Epithelial cell of prostate (primary cell): ENCODE measurements at regions not wholly inside any gene's neighbourhood (a gene's known extent, or its start where the extent isn't known, plus 50 kb on each side); places are given as distances from the start of the nearest gene placed in this dataset.
"Not testable (repeated sequence)": the region's sequence is repeated elsewhere in the genome, so short reads cannot be mapped to it uniquely, and the experiment has no call there.

Experiments used
- DNase-seq: peaks from one replicate; pipeline ENCODE4 v3.0.0-alpha.2; 2011; ENCODE audit warnings: low read depth, low spot score
- H3K27ac ChIP-seq: fragments of 450-650 bp; 2 replicates; pipeline ENCODE4 v1.5.1; 2017; ENCODE audit warnings: mild to moderate bottlenecking

DNA sequence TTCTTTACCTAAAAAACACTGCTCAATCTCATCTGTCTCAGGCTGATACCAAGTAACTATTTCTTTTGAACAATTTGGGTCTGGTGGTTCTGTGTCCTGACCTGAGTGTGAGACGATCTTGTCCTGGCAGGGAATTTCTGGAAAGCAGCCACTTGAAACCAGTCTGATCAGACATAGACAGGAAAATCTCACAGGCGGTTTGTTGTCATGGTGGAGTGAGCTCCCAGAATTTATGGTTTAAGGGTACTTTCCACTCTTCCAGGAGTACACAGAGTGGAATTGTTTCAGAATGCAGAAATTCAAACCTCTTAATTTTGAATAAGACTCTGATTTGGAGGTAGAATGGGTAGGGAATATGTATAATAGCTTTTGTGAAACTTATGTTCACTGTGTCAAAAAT is 268.2 kb downstream of the ISL1 start:
- peak overlapping the region; percentile 32 for H3K27ac ChIP-seq
- no peak for DNase-seq

DNA sequence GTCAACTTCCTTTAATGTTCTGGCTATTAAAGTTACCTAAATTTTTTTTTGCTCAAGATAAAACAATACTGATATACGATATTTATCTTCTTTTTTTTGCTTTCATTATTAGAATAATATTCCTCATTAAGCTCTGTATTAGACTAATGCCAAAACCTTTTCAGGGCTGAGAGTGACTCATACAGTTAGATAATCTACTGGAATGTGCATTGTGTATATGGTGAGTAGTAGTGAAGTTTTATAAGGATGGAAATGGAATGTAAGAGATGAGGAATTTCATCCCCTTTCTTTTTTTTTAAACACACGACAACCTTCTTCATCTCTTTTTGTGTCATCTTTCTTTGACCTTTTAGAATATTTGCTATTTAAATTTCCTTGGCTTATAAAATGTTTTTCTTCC is 268.6 kb downstream of the ISL1 start:
- H3K27ac ChIP-seq: peak overlapping the region; percentile 32
- DNase-seq: no peak

DNA sequence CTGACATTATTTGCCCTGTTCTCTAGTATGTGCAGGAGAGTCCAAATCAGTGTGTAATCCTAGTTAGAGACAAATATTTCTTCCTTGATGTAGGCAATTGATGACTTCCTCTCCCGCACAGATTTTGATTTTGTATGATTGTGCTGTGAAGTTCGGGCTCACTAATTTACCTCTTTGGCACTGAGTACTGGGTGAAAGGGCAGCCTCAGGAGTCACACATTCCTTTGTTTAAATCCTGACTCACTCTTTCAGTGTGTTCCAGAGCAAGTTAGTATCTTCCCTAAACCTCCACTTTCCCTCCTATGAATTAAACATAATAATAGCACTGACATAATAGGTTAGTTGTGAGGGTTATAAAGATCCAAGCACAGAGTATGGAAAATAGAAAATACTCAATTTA is 269.7 kb downstream of the ISL1 start:
- H3K27ac ChIP-seq: no peak overlapping the region
- DNase-seq: no peak

DNA sequence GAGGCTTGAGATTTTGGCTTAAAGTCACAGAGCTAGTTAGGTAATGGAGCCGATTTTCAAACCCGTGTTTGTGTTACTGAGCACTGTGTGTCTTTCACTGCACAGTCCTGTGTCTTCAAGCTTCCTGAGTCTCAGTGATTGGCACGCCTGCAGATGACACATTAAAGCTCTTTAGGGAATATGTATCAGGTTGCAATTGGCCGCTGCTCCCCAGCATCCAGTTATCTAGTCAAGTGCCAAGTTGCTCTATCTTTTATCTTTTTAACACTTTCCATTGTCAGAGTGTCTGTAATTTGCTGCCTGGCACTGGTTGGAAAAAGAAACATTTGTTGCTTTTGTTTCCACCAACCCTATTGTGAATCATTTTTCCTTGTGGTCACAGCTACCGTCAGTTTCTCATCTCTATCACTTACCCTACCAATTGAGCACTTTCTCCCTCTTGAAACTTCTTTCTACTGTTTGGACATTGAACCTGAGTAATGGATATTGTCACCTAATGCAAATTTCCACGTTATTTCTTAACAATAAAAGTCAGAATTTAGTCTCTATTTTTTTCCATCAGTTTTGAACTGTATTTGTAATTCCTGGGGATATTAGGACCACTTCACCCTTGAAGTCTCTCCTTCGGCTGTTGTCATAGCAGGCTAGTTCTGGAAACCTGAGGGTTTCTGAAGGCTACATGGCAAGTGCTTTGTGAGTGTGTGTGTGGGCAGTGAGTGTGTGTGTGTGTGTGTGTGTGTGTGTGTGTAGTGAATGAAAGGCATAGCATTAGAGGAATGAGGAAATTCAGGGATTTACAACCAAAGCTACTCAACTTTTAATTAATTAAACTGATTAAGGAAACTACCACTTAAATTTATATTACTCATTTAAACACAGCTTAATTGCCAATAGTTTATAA is 274.3 kb downstream of the ISL1 start:
- no peak for DNase-seq
- H3K27ac ChIP-seq: no peak overlapping the region

DNA sequence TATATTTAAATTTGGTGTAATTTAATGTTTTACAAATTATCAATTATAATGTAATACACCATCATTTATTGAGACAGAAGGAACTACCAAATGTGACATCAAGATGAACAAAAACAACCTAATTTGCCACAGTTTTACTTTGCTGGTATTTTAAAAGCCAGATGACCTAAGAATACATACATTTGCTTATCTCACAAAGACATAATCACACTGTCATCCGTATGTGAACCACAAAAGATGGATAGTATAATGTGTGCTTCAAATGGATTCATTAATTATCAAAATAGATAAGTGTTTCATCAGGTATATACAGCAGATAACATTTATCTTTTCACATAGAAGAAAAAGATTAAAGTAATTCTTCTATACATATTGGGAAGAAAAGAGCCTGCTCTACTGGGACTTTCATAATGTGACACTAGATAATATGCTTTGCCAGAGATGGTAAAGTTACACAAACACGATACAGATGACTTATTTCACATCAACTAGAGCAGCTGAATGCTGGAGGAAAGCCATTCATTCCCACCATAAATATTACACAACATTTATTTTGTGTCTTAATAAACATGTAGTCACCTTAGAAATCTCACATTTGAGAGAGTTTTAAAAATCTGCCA is 278.5 kb downstream of the ISL1 start:
- no peak overlapping the region for H3K27ac ChIP-seq
- DNase-seq: no peak

DNA sequence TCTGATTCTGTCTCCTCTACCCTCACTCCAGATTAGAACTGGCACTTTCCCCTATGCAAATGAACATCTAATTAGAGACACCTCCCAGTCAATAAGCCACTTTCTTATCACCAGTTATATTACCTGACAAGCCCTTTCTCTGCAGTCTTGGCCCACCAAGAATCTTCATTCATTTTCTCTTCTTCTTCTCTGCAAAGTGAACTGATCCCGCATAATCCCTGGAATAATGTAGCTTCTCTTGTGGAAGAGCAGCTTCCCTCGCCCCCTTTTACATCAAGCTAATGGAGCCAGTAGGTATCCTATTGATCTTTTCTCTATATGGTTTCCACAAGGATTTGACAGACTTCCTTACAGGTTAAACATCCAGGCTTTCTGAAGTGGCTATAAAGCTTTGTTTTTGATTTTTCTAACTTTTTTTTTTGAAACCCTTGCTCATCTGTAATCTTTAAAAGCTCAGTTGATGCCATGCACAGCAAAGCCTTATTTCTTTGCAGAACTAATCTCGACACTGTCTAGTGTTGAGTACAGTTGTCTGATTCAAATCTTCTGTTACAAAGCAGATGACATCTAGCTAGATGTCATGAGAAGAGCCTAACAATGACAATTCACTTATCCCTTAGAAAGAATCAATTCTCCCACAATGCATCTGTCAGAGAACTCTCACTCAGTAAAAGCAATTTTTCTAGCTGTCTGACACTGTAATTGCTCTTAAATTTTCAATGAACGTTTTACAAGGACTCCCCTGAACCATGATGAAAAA is 281.4 kb downstream of the ISL1 start:
- DNase-seq: no peak
- no peak overlapping the region for H3K27ac ChIP-seq

DNA sequence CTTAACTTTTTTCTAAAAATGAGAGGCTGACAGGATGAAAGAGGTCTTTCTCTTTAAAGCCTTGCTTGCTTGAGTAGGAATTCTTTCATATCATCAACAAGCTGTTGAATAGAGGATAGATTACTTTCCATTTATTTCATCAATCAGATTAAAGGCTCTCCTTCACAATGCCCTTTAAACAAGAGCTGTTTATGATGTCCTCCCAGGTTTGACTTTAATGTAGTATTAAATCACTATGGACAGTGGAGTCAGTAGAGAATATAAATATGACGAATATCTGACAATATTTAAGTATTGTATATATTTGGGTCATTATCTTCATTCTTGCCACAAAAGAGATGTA is 282.0 kb downstream of the ISL1 start:
- no peak for DNase-seq

DNA sequence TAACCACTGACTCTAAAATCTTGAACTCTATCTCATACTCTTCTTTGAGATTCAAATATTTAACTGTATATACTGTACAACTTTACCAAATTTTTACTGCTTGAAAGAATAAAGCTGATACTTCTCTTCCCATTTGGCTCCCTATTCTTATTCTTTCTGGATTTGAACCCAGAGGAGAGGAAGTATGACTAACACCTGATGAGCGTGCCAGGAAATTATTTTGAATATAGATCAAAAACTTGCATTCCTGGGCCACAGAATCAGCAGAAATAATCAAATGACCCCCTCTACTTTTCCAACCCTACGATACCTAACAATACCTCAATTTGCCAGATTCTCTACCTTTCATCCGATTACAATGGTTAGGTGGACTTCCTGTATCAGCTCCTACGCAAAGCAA is 285.8 kb downstream of the ISL1 start:
- no peak for DNase-seq
- no peak overlapping the region for H3K27ac ChIP-seq

More for the DNA sequence above, 282.0 kb downstream of the ISL1 start:
- H3K27ac ChIP-seq: no peak overlapping the region

DNA sequence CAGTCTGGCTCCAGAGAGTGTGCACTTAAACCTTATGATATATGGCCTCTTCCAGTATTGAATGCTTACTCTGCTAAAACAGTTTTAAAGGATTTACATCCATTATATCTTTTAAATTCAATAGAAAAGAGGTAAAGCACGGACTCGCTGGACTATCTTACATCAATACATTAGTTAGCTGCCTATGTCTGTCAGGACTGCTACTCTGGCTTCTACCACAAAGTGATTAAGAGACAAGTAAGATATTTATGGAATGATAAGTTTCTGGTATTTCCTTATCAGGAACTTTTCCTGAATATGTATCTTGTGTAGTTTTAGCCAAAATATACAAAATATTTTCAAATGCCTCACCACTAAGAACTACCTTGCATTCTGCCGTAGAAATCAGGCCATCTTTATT is 295.1 kb downstream of the ISL1 start:
- DNase-seq: no peak
- no peak overlapping the region for H3K27ac ChIP-seq

DNA sequence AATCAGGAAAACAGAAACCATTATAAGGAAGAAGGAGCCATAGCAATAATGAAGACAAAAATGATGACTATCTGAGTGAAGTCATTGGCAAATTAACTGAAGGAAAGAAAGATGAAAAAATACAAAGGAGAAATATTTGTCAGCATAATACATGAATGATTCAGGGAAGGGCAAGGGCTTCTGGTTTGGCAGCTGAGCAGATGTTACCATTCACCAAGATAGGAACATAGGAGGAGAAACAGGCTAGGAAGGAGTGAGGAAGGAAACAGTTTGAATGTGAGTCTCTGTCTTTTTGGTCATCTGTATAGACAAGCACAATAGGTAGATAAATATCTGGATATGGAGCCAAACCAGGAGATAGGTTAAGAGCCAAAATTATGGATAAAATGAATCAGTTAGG is 296.0 kb downstream of the ISL1 start:
- H3K27ac ChIP-seq: no peak overlapping the region
- no peak for DNase-seq

DNA sequence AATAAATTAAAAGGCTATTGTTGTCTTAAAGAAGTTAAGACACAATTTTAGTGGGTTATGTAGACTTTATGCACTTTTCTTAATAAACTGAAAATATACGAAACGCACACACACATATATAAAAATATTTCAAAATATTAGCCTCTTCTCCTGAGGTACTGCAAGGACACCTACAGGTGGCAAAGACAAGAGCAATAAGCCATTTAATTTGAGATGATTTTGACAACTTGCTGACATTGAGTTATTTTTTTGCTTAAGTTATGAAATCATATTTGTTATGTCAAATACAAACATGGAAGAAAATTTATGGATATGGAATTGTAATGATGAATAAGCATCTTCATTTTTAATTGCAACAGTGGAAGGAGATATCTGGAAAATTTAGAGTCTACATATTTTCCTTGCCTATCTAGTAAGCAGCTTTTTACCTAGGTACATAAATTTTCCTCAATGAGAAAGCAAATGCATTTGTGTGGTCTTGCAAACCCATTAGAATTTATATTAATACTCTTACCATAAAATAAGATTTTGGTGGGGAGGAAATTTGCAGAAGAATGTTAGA is 301.6 kb downstream of the ISL1 start:
- DNase-seq: no peak
- H3K27ac ChIP-seq: no peak overlapping the region

DNA sequence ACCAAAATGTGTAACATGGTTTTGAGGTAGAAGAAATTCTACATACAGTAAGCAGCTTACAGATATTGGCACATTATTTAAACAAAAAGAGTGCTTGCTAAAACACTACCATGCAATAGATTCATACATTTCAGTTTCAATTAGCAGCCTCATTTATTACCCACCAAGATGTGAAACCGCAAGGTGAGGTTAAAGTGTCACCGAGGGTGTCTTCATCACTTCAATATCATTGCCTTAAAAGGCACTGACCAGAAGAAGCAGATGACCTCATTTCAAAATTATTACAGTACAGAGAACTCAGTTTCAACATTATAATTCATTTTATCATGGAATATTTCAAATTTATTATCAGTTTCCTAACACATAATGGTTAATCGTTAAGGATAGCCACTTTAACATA is 302.2 kb downstream of the ISL1 start:
- DNase-seq: no peak
- H3K27ac ChIP-seq: no peak overlapping the region

DNA sequence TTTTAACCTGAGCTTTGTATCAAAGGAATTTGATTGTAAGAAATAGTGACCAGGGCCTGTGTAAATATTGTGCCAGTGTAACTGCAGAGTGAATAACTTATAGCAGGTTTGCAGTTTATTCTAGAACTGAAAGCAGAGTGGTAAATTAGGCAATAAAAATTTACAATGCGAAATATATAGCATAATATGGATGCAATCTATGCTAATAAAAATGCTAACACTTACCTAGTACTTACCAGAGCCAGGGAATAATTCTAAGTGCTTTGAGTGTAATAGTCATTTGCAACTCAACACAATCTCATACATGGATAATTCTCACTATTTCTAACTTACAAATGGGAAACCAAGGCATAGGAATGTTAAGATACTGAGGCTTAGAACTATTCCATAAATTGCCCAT is 303.4 kb downstream of the ISL1 start:
- DNase-seq: no peak
- no peak overlapping the region for H3K27ac ChIP-seq

DNA sequence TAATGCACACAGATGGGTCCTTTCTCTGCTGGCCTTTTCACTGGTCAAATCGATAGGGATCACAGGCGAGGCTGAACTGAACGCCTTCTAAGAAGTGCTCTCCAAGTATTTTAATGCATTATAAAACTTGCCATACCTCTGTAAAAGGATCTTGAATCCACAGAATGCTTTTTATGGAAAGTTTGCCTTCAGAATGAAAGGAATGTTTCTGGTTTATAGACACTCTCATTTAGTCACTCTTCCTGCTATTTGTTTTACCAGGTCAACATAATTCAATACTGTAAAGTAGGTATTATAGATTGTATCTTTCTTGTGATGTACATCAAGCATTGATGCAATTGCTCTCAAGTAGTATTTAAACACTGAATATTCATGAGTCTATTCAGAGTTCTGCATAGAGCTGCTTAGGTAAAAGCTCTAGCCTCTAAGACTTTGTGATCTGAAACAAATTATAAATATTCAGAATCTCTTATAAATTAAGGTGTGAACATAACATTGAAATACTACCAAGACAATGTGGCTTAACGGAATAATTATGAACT is 308.4 kb downstream of the ISL1 start:
- no peak for DNase-seq
- H3K27ac ChIP-seq: no peak overlapping the region

DNA sequence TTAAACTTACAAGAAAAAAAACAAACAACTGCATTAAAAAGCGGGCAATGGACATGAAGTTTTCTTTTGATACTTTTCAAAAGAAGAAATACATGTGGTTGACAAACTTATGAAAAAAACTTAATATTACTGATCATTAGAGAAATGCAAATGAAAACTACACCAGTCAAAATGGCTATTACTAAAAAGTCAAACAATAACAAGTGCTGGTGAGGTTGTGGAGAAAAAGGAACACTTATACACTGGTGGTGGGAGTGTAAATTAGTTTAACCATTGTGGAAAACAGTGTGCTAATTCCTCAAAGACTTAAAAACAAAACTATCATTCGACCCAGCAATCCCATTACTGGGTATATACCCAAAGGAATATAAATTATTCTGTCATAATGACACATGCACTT is 311.6 kb downstream of the ISL1 start:
- no peak for DNase-seq
- H3K27ac ChIP-seq: no peak overlapping the region

DNA sequence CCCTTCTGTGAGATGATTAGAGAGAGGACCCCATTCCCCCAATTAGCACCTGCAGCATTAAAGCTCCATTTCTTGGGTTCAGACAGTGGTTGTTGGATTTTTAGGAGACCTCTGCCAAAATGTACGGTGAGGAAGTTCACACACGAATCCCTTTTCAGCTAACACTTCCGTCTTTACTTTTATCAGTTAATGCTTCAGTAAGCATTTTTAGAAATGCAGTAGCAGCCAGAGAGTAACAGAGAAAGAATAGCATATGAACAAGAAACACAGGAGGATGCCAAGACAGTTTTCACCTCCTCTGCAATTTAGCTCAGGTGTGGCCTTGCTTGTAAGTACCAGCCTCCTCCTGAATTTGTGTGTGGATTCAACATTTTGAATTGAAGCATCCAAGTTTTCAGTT is 312.9 kb downstream of the ISL1 start:
- DNase-seq: no peak
- no peak overlapping the region for H3K27ac ChIP-seq

DNA sequence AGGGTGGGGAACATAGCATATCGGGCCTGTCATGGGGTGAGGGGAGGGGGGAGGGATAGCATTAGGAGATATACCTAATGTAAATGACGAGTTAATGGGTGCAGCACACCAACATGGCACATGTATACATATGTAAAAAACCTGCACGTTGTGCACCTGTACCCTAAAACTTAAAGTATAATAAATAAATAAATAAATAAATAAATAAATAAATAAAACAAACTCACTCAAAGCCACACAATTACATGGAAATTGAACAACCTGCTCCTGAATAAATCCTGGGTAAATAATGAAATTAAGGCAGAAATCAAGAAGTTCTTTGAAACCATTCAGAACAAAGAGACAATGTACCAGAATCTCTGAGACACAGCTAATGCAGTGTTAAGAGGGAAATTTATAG is 318.8 kb downstream of the ISL1 start:
- DNase-seq, H3K27ac ChIP-seq: not testable (repeated sequence)

DNA sequence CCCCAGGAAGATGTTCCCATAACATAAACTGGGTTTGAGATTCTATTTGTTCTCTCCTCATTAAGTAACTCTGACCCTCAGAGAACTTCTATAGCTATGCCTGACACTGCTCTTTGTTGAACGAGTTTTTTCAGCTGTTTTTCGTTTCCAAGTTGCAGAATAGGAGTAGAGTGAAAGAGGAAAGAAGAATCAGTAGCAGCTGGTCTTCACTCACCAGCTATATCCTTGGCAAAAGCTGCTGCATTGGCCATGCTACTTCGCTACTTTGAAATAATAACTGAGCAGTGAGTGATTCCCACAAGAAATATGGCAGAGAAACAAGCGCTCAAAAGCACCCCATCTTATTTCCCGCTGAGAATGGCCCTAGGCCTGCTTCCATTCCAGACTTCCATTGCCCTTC is 329.0 kb downstream of the ISL1 start:
- DNase-seq: no peak

DNA sequence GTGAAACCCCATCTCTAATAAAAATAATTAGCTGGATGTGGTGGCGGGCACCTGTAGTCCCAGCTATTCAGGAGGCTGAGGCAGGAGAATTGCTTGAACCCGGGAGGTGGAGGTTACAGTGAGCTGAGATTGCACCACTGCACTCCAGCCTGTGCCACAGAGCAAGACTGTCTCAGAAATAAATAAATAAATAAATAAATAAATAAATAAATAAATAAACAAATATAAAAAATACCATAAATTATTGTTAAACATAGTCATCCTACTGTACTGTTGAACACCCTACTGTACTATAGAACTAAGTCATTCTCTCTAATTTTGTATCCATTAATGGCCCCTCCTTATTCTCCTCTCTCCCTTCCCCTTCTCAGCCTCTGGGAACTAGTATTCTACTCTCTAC is 332.2 kb downstream of the ISL1 start:
- not testable (repeated sequence) for H3K27ac ChIP-seq, DNase-seq

More for the DNA sequence above, 329.0 kb downstream of the ISL1 start:
- no peak overlapping the region for H3K27ac ChIP-seq

DNA sequence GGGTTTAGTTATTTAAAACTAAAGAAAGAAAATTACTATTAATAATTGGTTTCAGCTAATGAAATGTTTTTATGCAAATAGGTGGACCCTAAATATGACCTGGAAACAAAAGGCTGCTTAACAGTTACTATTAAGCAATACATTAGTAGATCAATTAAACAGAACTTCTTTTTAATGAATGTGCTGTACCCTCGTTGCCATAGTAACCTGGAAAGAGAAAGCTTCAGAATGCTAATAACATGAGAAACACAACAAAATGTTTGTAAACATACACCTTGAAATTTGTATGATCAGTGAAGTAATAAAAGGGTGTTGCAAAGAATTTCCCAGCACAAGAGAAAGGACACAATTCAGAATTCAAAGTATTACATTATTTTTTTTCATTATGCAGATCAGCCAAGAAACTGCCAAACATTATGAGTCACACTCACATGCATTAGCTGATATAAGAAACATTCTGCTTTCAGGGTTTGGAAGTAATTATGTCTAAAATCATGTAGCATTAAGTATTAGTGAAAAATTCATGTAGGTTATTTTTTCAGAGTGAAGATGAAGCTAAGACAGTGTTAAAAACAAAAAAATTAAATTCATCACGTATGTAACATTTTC is 348.3 kb downstream of the ISL1 start:
- no peak overlapping the region for H3K27ac ChIP-seq
- DNase-seq: no peak
